K562 (cell line): ENCODE measurements at regions not wholly inside any gene's neighbourhood (a gene's known extent, or its start where the extent isn't known, plus 50 kb on each side); places are given as distances from the start of the nearest gene placed in this dataset.

Source experiments
- ATAC-seq: fragments of 200-7000 bp; cut with Tn5 transposase; 3 replicates; pipeline ENCODE4 v1.9.1; 2020; ENCODE audit warnings: moderate library complexity
- BruUV-seq: library from RNA; stranded (reverse); fragments of 400-500 nt; replicated peaks from 2 replicates; lab custom pipeline; 2021; lab: Mats Ljungman, UMichigan
- CTCF ChIA-PET: fragments of 300-600 bp; formaldehyde crosslinking; extraction: SDS; loops from one replicate; lab custom pipeline; 2021; ENCODE audit warnings: low intra/inter-chr PET ratio; lab: Yijun Ruan, JAX
- POLR2A ChIA-PET: fragments of 300-600, 350-650 bp; sonication (Branson Sonifier 250); formaldehyde crosslinking; extraction: SDS; loops from one replicate; lab custom pipeline; 2021; ENCODE audit warnings: antibody characterized with exemption, inconsistent platforms; lab: Yijun Ruan, JAX
- DNase-seq, 4 experiments: peaks; one replicate each; pipeline versions ENCODE4 v3.0.0 to v3.0.0-alpha.2; 2011 to 2018; ENCODE audit warnings: low spot score in 3 of 4, mixed read lengths in 3 of 4; ENCODE audit errors: extremely low read depth in 1 of 4
- FAIRE-seq: peaks from 2 replicates; lab custom pipeline; 2011; peaks lifted over from hg19 to GRCh38; lab: Jason Lieb, UNC
- H2AFZ ChIP-seq: 2 replicates; pipeline ENCODE4 v1.6.0; 2011; ENCODE audit warnings: low read depth, low read length, control low read depth, inconsistent platforms
- H3K27ac ChIP-seq: fragments of 200-600 bp; 3 replicates; pipeline ENCODE4 v1.8.0; 2011; ENCODE audit warnings: low read depth, mild to moderate bottlenecking, control low read depth, inconsistent platforms, low read length, moderate library complexity, mixed read lengths; ENCODE audit errors: extremely low read depth
- H3K27me3 ChIP-seq, 2 experiments: fragments of 300-600 bp in 1 of 2; 2 replicates in 1 of 2; 3 replicates in 1 of 2; pipeline versions ENCODE4 v1.6.0 to v1.8.0; 2011; ENCODE audit warnings: inconsistent platforms in 2 of 2, low read length in 2 of 2, mild to moderate bottlenecking in 1 of 2, mixed read lengths in 1 of 2, moderate library complexity in 1 of 2; ENCODE audit not compliant: control insufficient read depth in 2 of 2, insufficient read depth in 2 of 2
- H3K36me3 ChIP-seq: fragments of 300-600 bp; 3 replicates; pipeline ENCODE4 v1.8.0; 2011; ENCODE audit warnings: mild to moderate bottlenecking, low read length, inconsistent platforms; ENCODE audit not compliant: control insufficient read depth, insufficient read depth
- H3K4me1 ChIP-seq, 2 experiments: fragments of 200-600 bp in 1 of 2; replicated peaks in 1 of 2; 2 replicates in 1 of 2; 3 replicates in 1 of 2; pipeline versions ENCODE4 v1.5.1 to v1.8.0; 2011; ENCODE audit warnings: inconsistent platforms in 2 of 2, low read length in 2 of 2, mild to moderate bottlenecking in 1 of 2, mixed read lengths in 1 of 2, moderate library complexity in 1 of 2; ENCODE audit not compliant: control insufficient read depth in 2 of 2, insufficient read depth in 2 of 2
- H3K4me2 ChIP-seq: 2 replicates; pipeline ENCODE4 v1.6.1; 2011; ENCODE audit warnings: low read length, control low read depth, inconsistent platforms, mixed read lengths; ENCODE audit not compliant: insufficient read depth
- H3K4me3 ChIP-seq: fragments of 200-600 bp; sonication (generic), shearing (Covaris generic); 2 replicates; pipeline ENCODE4 v1.5.1; 2016; ENCODE audit warnings: control low read depth, inconsistent platforms
- H3K79me2 ChIP-seq: fragments of 200-600 bp; 3 replicates; pipeline ENCODE4 v1.8.0; 2011; ENCODE audit warnings: low read length, inconsistent platforms; ENCODE audit not compliant: control insufficient read depth, insufficient read depth
- H3K9ac ChIP-seq, 2 experiments: 2 replicates each; pipeline versions ENCODE4 v1.6.0 to v1.6.1; 2011; ENCODE audit warnings: low read depth in 2 of 2, low read length in 2 of 2, control low read depth in 1 of 2, inconsistent platforms in 1 of 2, mild to moderate bottlenecking in 1 of 2, mixed read lengths in 1 of 2; ENCODE audit not compliant: insufficient read depth in 1 of 2
- H3K9me1 ChIP-seq: one replicate; pipeline ENCODE4 v1.6.0; 2011; ENCODE audit warnings: inconsistent platforms, mild to moderate bottlenecking, low read length, moderate library complexity; ENCODE audit not compliant: control insufficient read depth, insufficient read depth
- H3K9me3 ChIP-seq: replicated peaks from 2 replicates; pipeline ENCODE4 v1.5.1; 2011; ENCODE audit warnings: low read depth, low read length, inconsistent platforms; ENCODE audit not compliant: control insufficient read depth, insufficient read depth
- H4K20me1 ChIP-seq: replicated peaks from 2 replicates; pipeline ENCODE4 v1.6.1; 2011; ENCODE audit warnings: low read length, inconsistent platforms, mixed read lengths; ENCODE audit not compliant: control insufficient read depth, insufficient read depth
- DMBX1 ChIP-seq: fragments of 250-450 bp; sonication (Bioruptor Pico); IDR thresholded peaks from 2 replicates; pipeline ENCODE4 v1.8.0; 2022; ENCODE audit warnings: inconsistent platforms, mild to moderate bottlenecking, moderate library complexity, borderline replicate concordance
- GATA2 ChIP-seq: sonication (generic); formaldehyde crosslinking; IDR thresholded peaks from 2 replicates; pipeline ENCODE4 v1.4.0; 2020; ENCODE audit warnings: mild to moderate bottlenecking, missing genetic modification reagents
- JUND ChIP-seq, 2 experiments: IDR thresholded peaks; 2 replicates in 1 of 2; 3 replicates in 1 of 2; pipeline ENCODE4 v1.6.1; 2011; ENCODE audit warnings: borderline replicate concordance in 2 of 2, low read depth in 2 of 2, low read length in 2 of 2, improper control_type of control experiment in 1 of 2, missing biosample characterization in 1 of 2, missing genetic modification characterization in 1 of 2, missing genetic modification reagents in 1 of 2
- NRF1 ChIP-seq, 2 experiments: fragments of 450-650 bp; IDR thresholded peaks in 1 of 2; conservative IDR thresholded peaks in 1 of 2; 2 replicates each; pipeline ENCODE4 v1.6.1; 2014; ENCODE audit warnings: mild to moderate bottlenecking in 2 of 2
- PRPF4 ChIP-seq: fragments of 200-400 bp; formaldehyde crosslinking; IDR thresholded peaks from one replicate; pipeline ENCODE4 v1.6.1; 2017; ENCODE audit warnings: low read length, low read depth, mild to moderate bottlenecking; ENCODE audit not compliant: insufficient read depth, poor library complexity, severe bottlenecking
- STAT5B ChIP-seq: fragments of 250-450 bp; sonication (Bioruptor Pico); IDR thresholded peaks from 2 replicates; pipeline ENCODE4 v1.8.0; 2021; ENCODE audit warnings: mild to moderate bottlenecking, inconsistent platforms
- THRAP3 ChIP-seq: fragments of 450-650 bp; IDR thresholded peaks from 2 replicates; pipeline ENCODE4 v1.6.1; 2016; ENCODE audit warnings: mild to moderate bottlenecking, inconsistent platforms, borderline replicate concordance
- ZNF551 ChIP-seq: fragments of 250-450 bp; sonication (Bioruptor Pico); IDR thresholded peaks from 2 replicates; pipeline ENCODE4 v1.5.0; 2021; ENCODE audit warnings: mild to moderate bottlenecking, moderate library complexity
- WGBS: fragments of 100-300 bp; shearing (Covaris generic); methylation state at CpG from one replicate; pipeline ENCODE4 v1.1.6; 2016; ENCODE audit warnings: low coverage, mixed read lengths; ENCODE audit not compliant: insufficient coverage; ENCODE audit errors: missing lambda C conversion rate; 5-methylcytosine and 5-hydroxymethylcytosine counted together
- in situ Hi-C: fragments of 300-500 bp; cut with MboI; formaldehyde crosslinking; loops from 4 replicates; pipeline ENCODE4 v1.15.0; 2018; ENCODE audit warnings: inconsistent platforms, mixed read lengths
- intact Hi-C: fragments of 100-400 bp; cut with micrococcal nuclease; formaldehyde crosslinking; loops from 2 replicates; pipeline ENCODE4 v1.14.2; 2022
- TF ChIP-seq, protein P1 (sequence below), 3 experiments: fragments of 200-800 bp in 1 of 3; fragments of 250-450 bp in 1 of 3; fragments of 450-650 bp in 1 of 3; sonication (Bioruptor Pico) in 1 of 3; sonication (Bioruptor generic) in 1 of 3; formaldehyde crosslinking in 1 of 3; IDR thresholded peaks; 2 replicates each; pipeline versions ENCODE4 v1.6.1 to v1.8.0; 2016 to 2022; ENCODE audit warnings: mild to moderate bottlenecking in 2 of 3, missing genetic modification characterization in 2 of 3, missing compliant biosample characterization in 1 of 3, moderate library complexity in 1 of 3
- TF ChIP-seq, protein P2 (sequence below), 2 experiments: IDR thresholded peaks; 2 replicates each; pipeline ENCODE4 v1.6.1; 2012; ENCODE audit warnings: improper control_type of control experiment in 2 of 2, low read depth in 2 of 2, low read length in 2 of 2, borderline replicate concordance in 1 of 2
- TF ChIP-seq, protein P3 (sequence below): fragments of 450-650 bp; IDR thresholded peaks from 2 replicates; pipeline ENCODE4 v1.6.1; 2018; ENCODE audit warnings: mild to moderate bottlenecking, low read depth; ENCODE audit not compliant: partially characterized antibody
- TF ChIP-seq, protein P4 (sequence below): conservative IDR thresholded peaks from 2 replicates; pipeline ENCODE4 v1.6.1; 2011; ENCODE audit warnings: low read depth, mild to moderate bottlenecking, low read length; ENCODE audit not compliant: control insufficient read depth

DNA sequence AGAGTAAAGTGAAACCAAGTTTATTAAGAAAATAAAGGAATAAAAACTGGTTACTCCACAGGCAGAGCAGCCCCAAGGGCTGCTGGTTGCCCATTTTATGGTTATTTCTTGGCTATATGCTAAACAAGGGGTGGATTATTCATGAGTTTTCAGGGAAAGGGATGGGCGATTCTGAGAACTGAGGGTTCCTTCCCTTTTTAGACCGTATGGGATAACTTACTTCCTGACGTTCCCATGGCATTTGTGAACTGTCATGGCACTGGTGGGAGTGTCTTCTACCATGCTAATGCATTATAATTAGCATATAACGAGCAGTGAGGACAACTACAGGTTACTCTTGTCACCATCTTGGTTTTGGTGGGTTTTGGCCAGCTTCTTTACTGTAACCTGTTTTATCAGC lies 323.9 kb upstream of the PTGER4 start:
- Histone ChIP-seq H3K27me3 (no peaks in the 10 kb centered on the region), H3K4me2 (no peak overlapping the region), H3K9me3 (no peaks in the 10 kb centered on the region), H3K9ac (no peak overlapping the region), H3K4me3 (no peak overlapping the region), H2AFZ (no peak overlapping the region), H3K36me3 (no peaks in the 10 kb centered on the region), H3K79me2 (no peaks in the 10 kb centered on the region), H3K27ac (no peak overlapping the region), H4K20me1 (no peaks in the 10 kb centered on the region), H3K4me1 (no peaks in the 10 kb centered on the region), H3K9me1 (no peaks in the 10 kb centered on the region)
- ChIA-PET CTCF (no interaction called here), POLR2A (interaction anchor here (0.7 kb wide), 1 partner anchor 51 kb away, joined by 3 read pairs; no protein-coding TSS in a partner anchor)
- 2% methylated on average over 4 of the region's 4 CpGs for WGBS
- no peak for FAIRE-seq
- ATAC-seq: no peak
- no TSS peak for BruUV-seq
- in situ Hi-C loops: no loop called here
- intact Hi-C loops: no loop called here
- no peak for DNase-seq
- TF ChIP-seq DMBX1 (no peak), PRPF4 (no peak), THRAP3 (no peak), STAT5B (CRISPR knock-in tag) (no peak), NRF1 (conservative IDR thresholded peaks at IDR 0.05 in 1 of 2, IDR thresholded peaks at IDR 0.05 in 1 of 2) (no peak), GATA2 (CRISPR knock-in tag) (no peak), ZNF551 (CRISPR knock-in tag) (no peak), JUND (IDR thresholded peaks at IDR 0.05; ENCODE audit: borderline replicate concordance, low read depth, low read length) (no peak), JUND (tag; IDR thresholded peaks at IDR 0.05; ENCODE audit: borderline replicate concordance, low read depth, low read length) (no peak)
- TF ChIP-seq, protein P1, sequence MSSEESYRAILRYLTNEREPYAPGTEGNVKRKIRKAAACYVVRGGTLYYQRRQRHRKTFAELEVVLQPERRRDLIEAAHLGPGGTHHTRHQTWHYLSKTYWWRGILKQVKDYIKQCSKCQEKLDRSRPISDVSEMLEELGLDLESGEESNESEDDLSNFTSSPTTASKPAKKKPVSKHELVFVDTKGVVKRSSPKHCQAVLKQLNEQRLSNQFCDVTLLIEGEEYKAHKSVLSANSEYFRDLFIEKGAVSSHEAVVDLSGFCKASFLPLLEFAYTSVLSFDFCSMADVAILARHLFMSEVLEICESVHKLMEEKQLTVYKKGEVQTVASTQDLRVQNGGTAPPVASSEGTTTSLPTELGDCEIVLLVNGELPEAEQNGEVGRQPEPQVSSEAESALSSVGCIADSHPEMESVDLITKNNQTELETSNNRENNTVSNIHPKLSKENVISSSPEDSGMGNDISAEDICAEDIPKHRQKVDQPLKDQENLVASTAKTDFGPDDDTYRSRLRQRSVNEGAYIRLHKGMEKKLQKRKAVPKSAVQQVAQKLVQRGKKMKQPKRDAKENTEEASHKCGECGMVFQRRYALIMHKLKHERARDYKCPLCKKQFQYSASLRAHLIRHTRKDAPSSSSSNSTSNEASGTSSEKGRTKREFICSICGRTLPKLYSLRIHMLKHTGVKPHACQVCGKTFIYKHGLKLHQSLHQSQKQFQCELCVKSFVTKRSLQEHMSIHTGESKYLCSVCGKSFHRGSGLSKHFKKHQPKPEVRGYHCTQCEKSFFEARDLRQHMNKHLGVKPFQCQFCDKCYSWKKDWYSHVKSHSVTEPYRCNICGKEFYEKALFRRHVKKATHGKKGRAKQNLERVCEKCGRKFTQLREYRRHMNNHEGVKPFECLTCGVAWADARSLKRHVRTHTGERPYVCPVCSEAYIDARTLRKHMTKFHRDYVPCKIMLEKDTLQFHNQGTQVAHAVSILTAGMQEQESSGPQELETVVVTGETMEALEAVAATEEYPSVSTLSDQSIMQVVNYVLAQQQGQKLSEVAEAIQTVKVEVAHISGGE (CRISPR knock-in tag; IDR thresholded peaks at IDR 0.05): no peak
- TF ChIP-seq, protein P2, sequence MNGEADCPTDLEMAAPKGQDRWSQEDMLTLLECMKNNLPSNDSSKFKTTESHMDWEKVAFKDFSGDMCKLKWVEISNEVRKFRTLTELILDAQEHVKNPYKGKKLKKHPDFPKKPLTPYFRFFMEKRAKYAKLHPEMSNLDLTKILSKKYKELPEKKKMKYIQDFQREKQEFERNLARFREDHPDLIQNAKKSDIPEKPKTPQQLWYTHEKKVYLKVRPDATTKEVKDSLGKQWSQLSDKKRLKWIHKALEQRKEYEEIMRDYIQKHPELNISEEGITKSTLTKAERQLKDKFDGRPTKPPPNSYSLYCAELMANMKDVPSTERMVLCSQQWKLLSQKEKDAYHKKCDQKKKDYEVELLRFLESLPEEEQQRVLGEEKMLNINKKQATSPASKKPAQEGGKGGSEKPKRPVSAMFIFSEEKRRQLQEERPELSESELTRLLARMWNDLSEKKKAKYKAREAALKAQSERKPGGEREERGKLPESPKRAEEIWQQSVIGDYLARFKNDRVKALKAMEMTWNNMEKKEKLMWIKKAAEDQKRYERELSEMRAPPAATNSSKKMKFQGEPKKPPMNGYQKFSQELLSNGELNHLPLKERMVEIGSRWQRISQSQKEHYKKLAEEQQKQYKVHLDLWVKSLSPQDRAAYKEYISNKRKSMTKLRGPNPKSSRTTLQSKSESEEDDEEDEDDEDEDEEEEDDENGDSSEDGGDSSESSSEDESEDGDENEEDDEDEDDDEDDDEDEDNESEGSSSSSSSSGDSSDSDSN (IDR thresholded peaks at IDR 0.05; ENCODE audit: borderline replicate concordance in 1 of 2, low read depth in 2 of 2, low read length in 2 of 2): no peak
- TF ChIP-seq, protein P3, sequence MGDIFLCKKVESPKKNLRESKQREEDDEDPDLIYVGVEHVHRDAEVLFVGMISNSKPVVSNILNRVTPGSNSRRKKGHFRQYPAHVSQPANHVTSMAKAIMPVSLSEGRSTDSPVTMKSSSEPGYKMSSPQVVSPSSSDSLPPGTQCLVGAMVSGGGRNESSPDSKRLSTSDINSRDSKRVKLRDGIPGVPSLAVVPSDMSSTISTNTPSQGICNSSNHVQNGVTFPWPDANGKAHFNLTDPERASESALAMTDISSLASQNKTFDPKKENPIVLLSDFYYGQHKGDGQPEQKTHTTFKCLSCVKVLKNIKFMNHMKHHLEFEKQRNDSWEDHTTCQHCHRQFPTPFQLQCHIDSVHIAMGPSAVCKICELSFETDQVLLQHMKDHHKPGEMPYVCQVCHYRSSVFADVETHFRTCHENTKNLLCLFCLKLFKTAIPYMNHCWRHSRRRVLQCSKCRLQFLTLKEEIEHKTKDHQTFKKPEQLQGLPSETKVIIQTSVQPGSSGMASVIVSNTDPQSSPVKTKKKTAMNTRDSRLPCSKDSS: no peak
- TF ChIP-seq, protein P4, sequence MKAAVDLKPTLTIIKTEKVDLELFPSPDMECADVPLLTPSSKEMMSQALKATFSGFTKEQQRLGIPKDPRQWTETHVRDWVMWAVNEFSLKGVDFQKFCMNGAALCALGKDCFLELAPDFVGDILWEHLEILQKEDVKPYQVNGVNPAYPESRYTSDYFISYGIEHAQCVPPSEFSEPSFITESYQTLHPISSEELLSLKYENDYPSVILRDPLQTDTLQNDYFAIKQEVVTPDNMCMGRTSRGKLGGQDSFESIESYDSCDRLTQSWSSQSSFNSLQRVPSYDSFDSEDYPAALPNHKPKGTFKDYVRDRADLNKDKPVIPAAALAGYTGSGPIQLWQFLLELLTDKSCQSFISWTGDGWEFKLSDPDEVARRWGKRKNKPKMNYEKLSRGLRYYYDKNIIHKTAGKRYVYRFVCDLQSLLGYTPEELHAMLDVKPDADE: no peak
